SW480 (cell line): ENCODE measurements at regions not wholly inside any gene's neighbourhood (a gene's known extent, or its start where the extent isn't known, plus 50 kb on each side); places are given as distances from the start of the nearest gene placed in this dataset.

Experiments used
- DNase-seq: peaks from one replicate; pipeline ENCODE4 v3.0.0-alpha.2; 2016; ENCODE audit warnings: low spot score

DNA sequence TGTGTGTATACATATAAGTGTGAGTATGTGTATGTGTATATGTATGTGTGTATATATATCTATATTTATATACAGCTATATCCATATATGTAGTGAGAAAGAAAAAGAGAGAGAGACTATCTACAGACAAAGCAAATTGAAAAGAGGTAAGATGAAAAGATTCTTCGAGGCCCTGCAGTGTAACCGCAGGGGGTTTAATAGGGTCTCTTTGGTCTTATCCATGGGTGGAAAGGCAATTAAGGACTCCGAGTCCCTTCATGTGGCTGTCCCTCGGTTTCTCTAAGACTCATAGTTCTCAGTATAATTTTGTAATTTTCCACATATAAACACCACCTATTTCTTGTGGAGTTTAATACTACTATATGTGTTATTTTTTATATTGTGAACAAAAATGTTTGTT is 50.6 kb upstream of the JAZF1 start:
- DNase-seq, result no peak

DNA sequence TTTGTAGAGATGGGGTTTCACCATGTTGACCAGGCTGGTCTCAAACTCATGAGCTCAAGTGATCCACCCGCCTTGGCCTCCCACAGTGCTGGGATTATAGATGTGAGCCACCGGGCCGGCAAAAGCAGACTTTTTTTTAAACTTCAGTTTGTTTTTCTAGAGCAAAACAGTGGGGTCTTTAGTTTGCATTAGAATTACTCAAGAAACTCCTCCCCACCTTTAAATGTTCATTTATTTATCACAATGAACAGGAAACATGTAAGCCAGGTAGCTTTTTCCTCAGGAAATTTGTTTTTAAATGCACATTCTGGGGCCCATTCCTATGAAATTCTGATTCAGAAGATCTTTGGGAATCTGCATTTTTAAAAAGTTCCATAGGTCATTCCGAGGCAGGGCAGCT is 56.0 kb upstream of the JAZF1 start:
- no peak for DNase-seq

DNA sequence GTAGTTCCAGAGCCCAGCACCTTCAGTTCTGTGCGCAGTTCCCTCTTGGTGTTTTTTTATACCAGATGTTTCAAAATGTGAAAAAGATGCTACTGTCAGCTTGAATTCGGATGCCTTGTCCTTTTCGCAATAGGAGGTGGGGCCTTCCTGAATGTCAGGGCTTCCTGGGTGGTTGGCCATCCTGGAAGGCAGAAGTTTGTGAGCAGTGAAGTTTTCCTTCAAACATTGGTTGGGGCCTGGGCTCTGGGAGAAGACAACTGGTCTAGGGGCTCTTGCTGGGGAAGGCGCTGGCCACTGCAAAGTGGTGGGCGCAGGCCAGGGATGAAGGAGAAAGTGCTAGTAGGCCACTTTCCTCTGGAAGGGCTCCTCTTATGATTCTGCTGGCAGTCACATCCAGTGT is 56.8 kb upstream of the JAZF1 start:
- DNase-seq, result no peak

DNA sequence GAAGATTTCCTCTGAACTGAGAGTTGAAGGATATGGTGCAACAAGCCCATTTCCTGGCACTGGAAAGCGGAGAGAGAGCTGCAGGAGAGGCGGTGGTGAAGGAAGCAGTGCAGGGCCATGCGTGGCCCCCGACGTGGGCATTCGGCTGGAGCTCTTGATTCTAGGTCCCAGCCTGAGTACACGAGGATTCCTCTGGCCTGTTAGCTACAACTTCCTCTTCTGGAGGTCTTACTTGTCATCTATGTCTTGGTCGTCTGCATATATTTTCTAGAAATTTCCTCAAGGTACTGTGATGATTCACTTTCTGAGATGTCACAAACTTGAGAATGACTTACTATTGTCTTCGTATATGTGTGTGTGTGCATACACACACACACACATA is 59.2 kb upstream of the JAZF1 start:
- DNase-seq, result no peak

DNA sequence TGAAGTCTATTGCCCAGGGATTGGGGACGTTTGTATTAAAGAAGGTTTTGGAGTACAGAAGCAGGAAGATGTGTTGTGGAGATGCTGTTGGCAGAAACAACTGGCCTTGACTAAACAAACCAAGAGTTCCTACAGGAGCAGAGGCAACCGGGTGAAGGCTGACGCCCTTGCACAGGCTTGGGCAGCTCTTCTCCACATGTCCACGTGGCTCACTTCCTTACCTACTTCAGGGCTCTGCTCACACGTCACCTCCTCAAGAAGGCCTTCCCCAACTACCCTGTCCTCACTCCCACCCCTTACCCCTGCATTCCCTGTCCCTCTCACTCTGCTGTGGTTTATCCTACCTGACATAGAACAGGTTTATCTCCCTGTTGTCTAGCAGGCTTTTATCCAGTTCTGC is 59.9 kb upstream of the JAZF1 start:
- no peak for DNase-seq

DNA sequence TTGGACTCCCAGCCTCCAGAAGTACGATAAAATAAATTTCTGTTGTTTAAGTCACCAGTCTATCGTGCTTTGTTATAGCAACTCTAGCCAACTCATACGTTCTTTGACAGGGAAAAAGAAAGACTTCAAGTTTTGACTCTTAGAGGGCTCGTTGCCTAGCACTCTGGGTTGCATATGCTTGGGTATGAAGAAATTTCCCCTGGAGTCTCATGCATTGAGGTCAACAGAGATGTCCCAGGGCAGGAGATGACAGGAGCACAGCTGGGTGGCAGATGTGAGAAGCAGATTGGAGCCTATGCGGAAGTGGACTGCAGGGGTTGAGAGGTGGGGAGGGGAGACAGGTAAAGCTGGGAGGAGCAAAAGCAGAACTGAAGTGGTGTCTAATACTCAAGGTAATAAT is 63.3 kb upstream of the JAZF1 start:
- DNase-seq, result no peak

DNA sequence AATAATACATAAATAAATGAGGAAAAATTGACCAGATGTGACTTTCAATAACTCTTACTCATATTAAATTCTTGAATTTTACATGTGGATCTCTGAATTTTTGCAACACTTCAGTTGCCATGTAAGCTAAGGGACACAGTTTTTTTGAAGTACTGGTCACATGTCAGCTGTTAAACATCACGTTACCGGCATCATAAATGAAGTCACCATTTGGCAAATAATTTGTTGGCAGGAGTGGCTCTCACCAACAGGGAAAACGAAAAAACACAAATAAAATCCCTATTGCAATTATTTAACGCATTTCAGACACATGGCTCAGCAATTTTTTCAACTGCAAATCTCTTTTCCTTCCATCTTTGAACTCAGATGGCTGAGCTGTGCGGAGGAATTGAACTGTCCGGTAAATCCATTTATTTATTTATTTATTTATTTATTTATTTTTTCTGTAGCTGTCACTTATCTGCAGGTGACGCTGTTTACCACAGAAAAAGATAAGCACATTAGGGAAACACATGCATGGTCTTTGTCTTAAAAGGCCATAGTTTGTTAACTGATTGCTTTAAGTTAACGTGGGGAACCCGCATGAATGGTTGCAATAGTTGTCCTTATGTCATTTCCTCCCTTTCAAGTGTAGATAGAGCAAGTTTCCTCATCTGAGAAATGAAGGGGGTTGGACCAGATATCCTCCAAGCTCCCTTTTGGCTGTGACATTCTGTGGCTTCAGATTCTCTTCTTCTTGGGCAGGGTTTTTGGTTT is 64.7 kb upstream of the JAZF1 start:
- no peak for DNase-seq

DNA sequence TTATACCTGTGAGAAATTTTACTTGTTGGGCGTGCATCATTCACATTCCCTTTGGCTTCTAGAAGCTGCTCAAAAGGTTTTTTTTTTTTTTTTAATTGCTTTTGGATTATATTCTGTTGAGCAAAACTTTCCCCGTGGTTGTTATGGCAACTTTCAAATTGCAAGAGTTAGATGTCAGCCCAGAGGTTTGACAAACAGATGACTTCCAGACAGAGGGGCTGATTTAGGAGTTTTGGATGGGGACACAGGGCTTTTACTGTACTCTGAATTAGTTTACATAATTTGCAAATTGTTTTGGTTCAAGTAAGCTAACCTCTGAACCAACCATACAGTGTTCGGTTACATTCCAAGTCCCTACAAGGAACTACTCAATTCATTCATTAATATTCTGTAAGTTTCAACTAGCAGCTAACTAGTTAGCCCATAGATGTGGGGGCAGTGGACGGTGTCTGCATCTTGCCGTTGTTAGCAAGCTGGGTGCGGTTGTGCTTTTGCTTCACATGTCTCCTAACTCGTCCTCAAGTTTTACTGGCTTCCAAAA is 66.4 kb upstream of the JAZF1 start:
- DNase-seq, result no peak

DNA sequence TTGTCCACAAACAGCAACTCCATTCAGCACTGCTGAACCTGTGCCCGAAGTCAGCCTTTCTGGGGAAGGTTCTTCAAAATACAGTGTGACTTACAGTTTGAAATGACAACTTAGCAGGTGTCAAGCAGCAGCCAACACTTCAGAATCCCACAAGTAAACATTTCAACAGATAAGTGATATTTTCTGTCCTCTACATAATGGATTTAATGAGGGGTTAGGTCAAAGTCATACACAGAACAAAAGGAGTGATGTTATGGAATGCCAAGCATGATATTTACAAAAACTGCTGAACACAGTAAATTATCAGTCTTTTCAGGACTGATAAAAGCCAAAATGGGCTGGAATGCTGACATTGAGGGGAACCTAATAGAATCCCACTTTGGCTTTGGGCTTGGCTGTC is 77.6 kb upstream of the JAZF1 start:
- DNase-seq, result no peak

DNA sequence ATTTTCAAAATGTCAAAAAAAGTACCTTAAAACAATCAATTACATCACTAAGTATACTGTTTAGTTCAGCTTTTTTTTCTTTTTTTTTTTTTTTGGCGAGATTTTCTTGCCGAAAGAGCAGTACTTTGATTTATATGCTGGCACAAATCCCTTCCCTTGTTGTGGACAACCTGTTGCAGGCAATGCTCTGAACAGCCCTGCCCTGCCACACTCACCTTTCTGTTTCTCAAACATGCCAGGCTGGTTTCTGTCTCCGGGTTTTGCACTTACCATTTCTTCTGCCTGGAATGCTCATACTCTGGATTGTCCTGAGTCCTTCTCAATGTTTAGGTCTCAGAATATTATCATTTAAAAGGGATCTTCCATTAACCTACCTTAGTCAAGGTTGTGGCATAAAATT is 80.4 kb upstream of the JAZF1 start:
- DNase-seq, result no peak

DNA sequence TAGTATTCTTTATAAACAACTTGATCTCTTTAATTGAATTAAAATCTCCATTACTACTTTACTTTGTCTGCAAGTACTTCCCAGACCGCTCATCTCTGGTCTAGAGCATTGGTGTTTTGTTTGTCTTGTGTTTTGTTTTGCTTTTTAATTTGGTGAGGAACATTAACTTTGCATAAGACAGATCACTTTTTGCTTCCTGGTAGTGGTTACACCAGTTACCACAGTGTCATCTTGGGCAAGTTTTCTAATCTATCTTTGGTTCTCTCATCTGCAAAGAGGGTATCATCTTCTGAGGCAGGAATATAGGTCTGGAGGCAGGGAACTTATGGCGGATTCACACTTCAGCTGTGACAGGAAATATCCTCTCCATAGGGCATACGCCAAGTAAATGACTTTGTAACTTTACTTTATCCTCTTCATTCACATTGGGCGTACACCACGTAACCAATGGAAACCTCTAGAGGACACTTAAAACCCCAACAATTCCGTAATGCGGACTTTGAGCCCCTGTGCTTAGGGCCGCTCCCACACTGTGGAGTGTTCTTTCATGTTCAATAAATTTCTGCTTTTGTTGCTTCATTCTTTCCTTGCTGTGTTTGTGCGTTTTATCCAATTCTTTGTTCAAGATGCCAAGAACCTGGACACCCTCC is 83.2 kb upstream of the JAZF1 start:
- DNase-seq, result peak; percentile 54

DNA sequence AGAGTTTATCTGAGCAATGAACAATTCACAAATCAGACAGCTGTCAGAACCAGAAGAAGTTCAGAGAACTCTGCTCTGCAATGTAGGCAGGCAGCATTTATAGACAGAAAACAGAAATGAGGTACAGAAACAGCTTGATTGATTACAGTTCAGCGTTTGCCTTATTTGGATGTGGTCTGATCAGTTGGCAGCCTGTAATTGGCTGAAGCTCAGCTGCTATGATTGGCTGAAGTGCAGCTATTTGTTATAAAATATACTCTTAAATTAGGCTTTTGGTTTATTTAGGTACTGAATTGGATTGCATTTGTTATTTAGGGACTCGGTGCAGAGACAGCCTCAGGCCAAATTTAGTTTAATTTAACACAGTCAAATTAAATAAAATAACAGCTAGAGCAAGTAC is 85.8 kb upstream of the JAZF1 start:
- no peak for DNase-seq

DNA sequence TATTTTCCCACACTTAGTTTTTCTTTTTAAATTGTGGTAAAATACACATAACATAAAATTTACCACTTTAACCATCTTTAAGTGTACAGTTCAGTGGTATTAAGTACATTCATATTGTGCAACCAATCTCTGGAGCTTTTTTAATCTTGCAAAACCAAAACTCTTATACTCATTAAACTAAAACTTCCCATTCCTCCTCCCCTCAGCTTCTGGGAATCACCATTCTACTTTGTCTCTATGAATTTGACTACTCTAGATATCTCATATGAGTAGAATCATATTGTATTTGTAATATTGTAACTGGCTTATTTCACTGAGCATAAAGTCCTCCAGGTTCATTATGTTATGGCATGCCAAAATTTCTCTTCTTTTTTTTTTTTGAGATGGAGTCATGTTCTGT is 86.4 kb upstream of the JAZF1 start:
- no peak for DNase-seq

DNA sequence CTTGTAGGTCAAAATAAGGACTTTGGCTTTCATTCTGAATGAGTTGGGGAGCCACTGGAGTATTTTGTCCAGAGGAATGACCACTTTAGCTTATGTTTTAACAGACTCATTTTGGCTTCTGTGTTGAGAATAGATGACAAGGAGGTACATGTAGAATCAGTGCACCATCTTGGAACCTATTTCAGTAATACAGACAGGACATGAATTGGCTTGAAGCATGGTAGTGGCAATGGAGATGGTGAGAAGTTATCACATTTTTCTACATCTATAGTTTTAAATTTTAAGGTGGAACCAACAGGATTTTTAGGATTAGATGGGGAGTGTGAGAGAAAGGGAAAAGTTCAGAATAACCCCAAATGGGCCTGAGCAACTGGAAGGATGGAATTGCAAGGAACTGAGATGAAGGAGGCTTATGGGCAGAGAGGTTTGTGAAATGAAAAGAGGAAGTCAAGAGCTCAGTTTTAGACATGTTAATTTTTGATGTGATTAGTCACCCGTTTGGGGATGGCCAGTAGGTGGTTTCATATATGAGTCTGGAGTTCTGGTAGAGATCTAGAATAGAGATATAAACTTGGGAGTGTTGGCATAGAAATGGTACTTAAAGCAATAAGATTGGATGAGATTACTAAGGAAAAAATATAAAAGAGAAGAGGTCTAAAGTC is 89.2 kb upstream of the JAZF1 start:
- no peak for DNase-seq

DNA sequence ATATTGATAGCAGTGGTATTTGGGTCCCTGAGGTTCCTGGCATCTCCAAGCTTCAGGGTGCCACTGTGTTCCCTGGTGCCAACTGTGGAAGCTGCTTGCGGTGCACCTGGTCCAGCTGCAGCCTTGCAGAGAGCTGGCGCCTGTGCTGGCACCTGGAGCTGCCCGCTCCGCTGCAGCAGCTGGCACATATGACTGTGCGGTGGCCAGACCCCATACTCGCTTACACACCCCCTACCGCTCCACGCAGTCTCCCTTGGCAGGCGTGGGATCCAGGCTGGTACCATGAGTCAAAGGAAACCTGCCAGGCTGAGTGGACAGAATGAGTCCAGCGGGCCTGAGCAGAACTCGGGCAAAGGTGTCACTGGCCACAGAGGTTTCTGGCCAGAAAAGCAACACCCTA is 89.9 kb upstream of the JAZF1 start:
- DNase-seq, result no peak

DNA sequence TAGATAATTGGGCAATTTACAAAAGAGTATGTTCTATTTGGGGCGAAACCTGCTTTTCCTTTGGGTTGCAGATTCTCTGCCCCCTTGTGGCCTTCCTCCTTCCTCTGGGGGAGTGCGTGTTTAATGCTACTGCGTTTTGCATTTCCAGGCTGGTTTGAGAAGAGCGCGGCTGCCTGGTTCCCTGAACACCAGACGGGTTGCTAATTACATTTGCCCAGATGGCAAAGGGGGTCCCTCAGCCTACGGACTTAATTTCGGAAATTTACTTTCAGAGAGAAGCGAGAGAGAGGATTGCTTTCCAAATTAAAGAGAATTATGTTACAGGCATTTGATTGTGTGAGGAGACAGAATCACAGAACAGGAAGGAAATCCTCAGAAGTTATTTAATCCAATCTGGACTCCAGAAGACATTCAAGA is 91.9 kb upstream of the JAZF1 start:
- DNase-seq, result no peak

DNA sequence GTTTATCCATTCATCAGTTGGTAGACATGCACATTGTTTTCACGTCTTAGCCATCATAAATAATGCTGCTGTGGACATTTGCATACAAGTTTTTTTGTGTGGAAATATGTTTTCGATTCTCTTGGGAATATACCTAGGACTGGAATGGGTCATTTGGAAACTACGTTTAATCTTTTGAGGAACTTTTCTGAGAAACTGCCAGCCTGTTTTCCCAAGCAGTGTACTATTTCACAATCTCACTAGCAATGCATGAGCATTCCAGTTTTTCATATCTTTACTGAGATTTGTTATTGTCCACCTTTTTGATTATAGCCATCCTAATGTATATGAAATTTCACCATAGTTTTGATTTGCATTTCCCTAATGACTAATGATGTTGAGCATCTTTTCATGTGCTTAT is 95.7 kb upstream of the JAZF1 start:
- DNase-seq, result no peak

DNA sequence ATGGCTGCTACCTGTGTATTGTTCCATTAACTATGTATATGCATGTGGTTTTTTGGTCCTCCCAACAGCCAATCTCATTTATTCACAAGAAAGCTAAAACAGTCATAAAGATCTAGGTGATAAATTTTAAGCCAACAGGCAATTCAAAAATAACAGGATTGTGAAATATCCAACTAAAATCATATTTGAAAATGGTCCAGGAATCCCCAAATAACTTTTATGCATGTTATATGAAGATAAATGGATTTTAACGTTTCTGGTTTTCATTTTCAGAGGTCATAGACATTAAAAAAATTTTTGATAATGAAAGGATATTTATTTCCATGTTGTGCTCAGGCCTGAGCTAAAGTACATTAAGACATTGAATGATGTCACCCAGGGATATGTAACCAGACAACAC is 96.8 kb upstream of the JAZF1 start:
- DNase-seq, result no peak

DNA sequence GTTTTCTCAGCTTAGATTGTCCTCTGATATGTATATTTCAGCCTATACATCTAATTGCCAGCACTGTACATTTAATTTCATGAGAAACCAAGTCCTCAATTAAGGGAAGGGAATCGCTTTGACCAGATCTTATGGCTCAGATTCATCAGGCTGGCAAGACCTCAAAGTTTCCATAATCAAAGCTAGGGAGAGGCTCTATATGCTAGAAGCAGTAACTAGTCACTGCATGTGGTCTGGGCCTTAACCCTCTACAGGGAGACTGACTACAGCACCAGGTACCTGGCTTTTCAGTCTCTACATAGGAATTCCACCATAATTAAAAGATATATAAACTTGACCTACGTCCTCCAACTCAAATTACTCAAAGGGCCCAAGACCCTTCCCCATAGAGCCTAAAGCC is 97.4 kb upstream of the JAZF1 start:
- no peak for DNase-seq

DNA sequence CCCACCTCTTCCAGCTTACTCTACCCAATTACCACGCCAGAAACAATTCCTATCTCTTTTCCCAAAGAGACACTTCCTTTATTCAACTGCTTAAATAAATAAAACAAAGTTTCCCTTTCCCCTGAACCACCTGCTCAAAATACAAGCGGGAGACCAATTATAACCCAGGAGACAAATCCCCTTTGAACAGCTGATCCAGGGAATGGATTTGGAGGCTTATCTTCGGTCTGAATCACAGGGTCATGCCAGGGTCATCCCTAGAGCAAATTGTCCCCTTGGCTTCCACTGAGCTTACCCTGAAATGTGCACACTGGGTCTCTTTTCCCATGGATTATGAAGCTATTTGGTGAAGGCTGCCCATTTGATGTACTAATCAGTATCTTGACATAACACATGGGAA is 99.9 kb upstream of the JAZF1 start:
- DNase-seq, result no peak

DNA sequence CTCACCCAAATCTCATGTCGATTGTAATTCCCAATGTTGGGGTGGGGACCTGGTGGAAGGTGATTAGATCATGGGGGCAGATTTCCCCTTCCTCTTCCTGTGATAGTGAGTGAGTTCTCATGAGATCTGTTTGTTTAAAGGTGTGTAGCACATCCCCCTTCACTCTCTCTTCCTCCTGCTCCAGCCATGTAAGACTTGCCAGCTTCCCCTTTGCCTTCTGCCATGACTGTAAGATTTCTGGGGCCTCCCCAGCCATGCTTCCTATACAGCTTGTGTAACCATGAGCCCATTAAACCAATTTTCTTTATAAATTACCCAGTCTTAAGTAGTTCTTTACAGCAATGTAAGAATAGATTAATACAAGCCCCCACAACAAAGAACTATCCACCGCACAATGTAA is 109.9 kb upstream of the JAZF1 start:
- no peak for DNase-seq

DNA sequence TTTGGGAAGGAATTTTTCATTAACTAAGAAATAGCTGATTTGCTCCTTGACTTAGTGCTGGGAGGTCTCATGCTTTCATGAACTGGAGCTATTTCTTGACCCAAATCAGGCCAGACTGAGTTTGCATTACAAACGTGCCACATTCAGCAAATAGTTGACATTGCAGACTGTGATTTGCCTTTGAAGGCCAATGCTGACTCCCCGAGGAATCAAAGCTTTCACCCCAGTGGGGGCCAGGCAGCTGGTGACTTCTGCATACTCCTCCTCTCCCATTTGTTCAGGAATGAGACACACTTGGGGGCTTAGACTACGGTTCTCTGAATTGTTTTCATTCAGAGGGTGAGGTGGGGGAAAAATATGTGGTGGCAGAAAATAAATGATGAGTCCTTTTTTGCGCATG is 111.0 kb upstream of the JAZF1 start:
- DNase-seq, result no peak

DNA sequence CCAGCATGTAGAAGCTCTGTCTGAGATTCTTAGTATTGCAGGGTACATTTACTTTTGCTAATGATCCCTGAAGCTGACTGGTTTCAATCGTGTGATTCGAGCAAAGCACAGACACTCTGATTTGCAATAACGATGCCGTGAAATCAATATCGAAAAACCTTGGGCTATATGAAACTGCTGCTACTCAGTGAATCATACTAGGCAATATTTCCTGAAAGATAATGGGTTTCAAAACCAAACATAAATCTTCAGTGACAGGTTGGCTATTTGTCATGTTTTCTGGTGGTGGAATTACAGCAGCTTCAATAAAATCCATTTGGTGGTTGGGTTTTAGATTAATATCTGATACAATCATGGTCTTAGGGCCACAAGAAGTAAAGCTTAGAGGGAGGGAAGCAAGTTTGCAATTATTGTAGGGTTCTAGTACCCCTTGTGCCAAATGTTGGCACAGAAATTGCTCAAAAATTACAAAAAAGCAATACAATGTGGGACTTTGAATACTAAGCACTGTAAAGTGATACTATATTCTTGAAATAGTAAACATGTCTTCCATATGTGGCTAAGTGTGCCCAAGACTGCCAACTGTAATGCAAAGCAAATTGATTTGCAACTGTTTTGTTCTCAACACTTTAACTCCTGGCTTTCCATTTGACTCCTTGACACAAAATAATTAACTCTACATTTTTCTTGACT is 112.4 kb upstream of the JAZF1 start:
- DNase-seq, result no peak
